LoVo (cell line): ENCODE measurements at regions not wholly inside any gene's neighbourhood (a gene's known extent, or its start where the extent isn't known, plus 50 kb on each side); places are given as distances from the start of the nearest gene placed in this dataset.
"Not testable (repeated sequence)": the region's sequence is repeated elsewhere in the genome, so short reads cannot be mapped to it uniquely, and the experiment has no call there.

Experiments
- DNase-seq: peaks from one replicate; pipeline ENCODE4 v3.0.0-alpha.2; 2016; ENCODE audit warnings: low spot score

DNA sequence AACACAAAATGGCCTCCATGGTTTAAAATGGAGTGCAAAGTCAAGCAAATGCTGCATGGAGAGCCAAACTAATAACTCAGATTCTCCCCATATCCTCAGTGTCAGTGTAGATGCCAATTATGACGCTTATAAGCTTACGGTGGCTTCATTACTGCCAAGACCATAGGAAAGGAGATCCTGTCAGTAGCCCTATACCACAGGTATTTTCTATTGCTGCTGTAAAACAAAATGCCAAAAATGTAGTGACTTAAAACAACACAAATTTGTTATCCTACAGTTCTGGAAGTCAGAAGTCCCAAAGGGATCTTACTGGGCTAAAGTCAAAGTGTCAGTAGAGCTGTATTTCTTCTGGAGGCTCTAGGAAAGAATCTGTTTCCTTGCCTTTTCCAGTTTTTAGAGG, 149.8 kb upstream of the GBE1 start:
- no peak for DNase-seq

DNA sequence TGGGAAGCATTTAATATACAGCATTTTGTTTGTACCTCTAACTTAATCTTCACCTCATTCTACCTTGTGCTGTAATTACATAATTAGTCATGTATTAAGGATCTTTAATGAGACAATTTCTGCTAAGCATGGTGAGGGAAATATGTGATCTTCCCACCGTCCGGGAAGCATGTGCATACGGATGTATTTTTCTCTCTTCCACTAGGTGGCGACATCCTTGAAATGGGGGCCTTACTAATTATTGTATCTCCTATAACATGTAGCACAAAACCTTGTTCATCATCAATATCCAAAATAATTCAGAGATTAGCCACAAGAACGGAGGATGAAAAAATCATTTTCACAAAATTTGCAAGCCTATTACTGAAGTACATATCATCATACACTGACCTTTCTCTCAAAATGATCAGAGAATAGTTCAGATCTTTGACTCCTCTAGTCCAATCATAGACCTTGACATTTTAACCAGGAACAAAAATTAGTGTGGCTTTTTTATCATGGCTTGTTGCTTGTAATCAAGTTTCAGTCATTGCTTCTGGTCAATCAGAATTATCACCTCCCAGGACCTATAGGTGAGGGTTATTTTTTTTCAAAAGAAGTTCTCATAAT, 148.9 kb upstream of the GBE1 start:
- peak; percentile 45 for DNase-seq

DNA sequence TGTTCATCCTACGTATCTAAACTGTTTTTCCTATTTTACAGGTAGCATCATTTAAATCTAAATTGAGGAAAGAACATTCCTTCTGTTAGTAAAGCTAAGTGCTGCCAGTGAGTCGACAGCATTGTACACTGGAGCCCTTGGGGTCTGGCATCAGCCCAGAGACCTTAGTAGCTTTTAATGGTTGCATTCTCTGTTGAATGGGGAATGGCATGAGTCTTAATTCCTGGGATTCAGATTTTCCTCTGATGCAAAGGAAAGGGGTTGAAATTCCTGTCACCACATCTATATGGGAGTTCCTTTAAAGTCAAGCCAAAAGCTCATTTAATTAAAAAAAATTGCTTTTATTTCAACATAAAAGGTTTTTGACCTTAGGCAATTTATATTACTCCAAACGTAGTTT, 148.4 kb upstream of the GBE1 start:
- DNase-seq = no peak

DNA sequence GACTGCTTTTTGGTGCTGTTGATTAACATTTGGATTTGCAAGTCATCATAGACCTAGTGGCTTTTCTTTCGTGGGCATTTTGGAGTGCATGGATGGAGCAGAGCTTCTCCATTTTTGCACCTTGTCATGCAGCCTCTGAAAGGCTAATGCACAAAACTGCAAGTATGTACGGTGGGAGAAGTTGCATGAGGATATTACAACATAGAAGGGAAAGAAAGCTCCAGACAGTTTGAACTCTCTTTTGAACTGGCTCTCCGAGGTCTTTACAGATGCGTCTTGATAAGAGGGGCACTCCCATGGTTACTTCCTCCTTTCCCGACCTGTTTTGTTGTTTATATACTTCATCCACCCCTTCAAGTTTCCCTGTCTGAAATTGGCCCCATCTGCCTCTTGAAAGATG, 147.1 kb upstream of the GBE1 start:
- DNase-seq = no peak

DNA sequence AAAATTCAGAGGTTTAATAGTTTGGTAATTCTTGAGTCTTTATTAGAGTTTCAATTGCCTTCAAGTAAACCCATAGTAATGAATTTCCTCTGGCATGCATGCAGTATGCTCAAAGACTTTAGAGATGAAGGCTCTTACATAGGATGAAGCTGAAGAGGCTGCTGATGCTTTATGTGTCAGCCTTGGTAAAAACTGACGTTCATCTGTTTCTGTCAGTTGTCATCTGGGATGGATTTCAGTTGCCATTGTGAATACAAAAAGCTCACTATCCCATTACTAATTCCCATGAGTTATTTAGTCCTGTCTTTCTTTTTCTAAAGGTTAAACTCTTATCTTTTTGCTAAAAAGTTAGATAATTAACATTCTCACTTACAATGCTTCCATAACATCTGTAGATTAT, 136.9 kb upstream of the GBE1 start:
- no peak for DNase-seq

DNA sequence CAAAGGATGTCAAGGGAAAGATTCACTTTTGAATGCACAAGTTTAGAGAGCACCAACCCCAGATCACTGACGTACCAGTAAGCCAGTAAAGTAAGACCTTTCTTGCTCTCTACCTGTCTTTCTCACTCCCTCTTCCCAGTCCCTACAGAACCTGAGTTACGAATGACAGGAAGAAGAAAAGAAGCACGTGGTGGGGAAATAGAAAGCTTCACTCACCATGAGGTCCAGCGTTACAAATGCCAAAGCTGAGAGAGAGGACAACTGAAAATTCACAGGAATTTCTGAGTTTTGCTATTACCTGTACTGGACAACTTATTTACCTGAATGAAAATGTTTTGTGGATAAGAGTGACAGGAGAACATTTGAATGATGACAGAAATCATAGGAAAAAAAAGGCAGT, 133.2 kb upstream of the GBE1 start:
- DNase-seq = no peak

DNA sequence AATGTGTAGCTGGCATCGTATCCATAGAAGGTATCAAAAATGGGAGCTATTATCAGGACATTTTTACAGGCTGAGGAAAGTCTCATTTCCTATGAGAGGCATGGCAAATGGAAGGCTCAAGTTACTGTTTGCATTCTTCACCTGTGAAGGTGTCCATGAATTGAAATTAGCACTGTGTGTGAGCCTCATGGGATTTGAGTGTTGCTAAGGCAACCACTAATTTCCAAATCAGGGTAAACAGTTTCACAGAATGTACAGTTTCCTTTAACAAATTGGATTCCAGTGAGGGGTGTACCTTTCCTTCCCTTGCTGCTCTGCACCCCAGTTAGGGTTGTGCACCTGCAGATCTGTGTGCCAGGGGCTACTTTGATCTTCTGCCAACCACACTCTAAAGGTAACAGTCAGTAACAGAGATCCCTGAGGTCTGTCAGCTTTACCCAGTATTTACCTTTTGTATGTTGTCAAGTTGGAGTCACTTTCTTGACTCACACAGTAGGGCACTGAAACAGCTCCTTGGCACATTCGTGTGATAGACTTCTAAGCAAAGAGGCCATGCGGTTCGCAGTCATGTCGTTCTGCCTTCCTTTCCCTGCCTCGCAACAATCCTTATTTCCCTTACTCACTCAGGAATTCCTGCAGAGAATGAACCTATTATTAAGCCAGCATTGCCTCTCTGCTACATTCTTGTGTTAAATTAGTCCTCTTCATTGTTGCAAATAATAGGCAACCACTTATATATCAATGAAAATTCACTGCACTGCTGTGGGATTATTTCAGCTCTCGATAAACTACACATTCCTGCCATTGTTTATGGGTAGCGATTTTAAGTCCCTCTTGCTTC, 129.8 kb upstream of the GBE1 start:
- DNase-seq = no peak

DNA sequence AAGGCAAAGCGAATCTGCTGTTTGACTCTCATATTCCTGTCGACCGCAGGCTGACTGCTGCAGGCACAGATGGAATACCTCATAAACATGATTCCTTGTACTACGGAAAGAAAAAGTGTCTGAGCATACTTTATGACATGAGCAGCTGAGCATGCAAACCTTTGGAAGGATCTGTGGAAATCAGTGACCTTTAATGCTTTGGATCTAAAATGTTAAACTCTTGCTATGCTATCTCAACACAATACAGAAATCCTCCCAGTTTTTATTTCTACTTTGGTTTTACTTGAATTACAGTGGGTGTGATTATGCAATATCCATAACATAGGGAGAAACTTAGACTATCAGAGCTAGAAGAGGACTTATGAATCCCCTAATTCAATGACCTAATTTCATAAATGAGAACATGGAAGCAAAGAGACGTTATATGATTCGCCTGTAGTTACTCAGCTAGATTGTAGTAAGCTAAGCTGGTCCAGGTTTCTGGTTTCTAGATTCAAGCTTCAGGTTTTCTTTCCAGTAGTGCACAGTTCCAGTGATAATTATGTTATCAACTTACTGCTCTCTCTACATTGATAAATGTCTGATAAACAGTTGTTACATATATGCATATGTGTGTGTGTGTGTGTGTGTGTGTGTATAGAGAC, 127.6 kb upstream of the GBE1 start:
- DNase-seq = no peak

DNA sequence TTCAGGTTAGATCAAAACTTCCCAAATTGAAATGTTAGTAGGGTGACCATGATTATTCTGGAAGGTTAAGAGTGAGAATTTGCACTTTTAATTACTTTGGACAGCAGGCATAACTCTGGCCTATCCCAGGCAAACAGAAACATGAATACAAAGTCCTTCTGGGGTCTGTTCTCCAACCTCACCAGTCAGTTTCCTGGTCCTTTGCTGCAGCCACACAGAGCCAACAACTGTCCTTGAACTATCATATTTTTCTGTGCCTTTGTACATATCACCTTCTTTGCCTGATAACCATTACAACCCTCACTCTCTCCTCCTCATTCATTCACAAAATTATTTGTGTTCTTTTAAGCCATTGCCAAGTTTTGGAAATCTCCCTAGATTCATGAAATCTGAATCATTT, 126.0 kb upstream of the GBE1 start:
- DNase-seq = no peak

DNA sequence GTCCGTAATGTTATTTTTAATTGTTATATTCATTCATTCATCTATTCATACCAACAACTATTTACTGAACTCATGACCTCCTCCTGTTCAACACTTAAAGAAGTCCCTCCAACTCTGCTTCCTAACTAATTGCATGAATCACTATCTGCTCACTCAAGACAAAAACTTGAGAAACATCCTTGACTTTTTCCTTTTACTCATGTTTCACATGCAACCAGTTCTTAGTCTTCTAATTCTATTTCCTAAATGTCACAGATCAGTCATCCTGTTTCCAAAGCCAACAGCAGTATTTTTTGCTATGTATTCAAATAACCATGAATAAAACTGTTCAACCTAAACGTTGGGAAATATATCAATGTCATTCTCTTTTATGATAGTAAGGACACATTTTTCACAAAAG, 124.6 kb upstream of the GBE1 start:
- DNase-seq = no peak

DNA sequence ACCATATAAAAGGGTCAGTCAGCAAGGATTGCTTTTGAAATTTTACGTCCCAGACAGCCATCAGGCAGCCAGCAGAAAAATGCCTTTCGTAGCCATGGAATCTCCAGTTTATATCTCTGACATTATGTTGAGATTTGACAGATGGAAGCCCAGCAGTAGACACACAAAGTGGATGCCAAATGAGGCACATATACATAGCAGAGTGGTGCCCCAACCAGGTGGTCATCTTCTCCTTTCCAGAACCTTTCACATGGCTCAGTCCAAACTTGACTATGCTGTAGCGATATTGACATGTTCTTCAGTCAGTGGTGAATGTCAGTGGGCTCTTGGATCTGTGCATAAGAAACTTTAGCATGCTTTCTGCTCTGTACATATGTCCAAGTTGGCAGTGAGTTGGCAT, 123.3 kb upstream of the GBE1 start:
- DNase-seq = no peak

DNA sequence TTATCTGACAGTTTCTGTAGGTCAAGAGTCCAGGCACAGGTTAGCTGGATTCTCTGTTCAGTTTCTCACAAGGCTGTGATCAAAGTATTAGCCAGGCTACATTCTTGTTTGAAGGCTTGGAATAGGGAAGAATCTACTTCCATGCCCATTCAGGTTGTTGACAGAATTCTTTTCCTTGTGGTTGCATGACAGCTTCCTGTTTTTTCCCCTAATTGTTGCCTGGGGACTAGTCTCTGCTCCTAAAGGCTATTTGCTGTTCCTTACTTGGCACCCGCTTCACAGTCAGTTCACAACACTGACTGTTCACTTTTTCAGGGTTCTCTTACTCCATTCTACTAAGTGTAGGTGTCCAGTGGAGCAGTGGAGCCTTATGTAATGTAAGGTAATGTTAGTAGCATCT, 115.4 kb upstream of the GBE1 start:
- no peak for DNase-seq

DNA sequence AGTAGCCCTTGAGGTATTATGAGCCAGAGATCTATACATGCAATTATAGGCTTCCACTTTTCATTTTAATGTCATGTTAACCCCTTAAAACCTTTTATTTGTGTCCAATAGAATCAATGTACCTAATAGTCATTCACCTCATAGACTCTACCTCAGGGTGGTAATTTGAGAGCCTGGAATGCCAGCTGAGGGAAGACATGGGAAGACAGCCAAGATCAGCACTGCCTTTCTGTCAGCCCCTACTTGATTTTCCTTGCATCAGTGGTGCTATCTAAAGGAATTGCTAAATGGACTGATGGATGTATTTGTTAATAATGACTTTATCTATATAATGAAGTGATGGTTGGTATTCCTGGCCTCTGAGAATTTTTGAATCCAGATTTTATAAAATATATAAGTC, 113.3 kb upstream of the GBE1 start:
- no peak for DNase-seq

DNA sequence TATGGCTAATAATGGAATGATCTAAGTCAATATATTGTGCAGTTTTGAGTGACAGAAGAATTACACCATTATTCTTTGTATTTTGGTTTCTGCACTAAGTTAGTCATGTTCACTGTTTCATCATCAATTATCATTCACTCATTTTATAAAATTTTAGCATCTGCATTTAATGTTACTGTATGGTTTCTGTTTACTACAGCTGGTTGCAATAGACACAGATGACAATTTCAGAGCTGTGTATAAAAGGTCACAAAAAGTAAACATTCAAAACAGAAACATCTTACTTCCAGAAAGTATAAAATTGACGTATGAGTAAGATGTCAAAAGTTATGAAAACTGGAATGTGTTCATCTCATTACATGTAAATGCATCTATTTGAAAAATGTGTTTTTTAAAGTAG, 111.1 kb upstream of the GBE1 start:
- no peak for DNase-seq

DNA sequence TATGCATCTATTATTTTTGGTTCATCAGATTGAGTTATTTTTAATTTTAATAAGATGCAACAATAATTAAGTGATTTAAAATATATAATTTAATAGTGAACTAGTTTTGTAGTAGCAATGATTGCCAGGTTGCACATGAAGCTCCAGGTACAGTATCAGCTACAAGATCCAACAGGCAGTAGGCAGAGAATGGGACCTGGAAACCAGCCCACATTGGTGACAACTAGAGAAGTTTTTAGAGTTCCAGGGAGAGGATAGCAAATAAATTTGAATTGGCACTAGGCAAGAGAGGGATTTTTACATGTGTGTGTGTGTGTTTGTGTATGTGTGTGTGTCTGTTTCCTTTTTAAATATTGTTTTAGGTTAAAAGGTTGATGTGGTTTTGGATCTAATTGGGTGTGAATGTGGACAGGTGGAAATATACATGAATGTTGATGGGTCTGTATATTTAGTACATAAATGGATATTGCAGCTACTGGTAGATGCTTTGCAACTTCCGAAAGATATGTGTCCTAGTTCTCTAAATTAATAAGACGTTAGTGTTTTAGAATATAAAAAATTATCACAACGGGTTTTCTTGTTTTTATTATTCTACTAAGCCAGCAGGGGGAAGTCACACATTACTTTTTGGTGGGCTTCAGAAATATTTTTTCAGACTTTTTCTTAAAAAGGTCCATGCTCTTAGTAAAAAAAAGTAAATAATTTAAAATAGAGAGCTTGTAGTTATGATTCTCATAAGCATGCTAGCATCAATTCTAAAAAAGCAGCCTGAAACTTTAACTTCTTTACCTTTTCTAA, 110.1 kb upstream of the GBE1 start:
- no peak for DNase-seq

DNA sequence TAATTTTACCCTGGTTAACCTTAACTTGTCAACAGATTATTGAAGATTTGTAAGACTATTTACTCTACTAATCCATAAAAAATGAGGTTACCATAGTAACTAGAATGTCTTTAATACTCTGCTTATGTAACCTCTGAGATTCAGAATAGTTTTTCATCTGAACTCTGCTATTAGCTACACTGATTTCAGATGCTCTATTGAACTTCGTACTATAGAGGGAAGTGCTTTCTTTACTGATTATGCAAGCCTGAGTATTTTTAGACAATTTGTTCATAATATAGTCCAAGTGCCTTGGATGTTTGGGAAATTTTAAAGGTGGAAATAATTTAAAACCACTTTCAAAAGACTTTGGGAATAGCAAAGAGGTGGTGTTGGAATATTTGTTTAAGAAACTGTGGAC, 107.9 kb upstream of the GBE1 start:
- no peak for DNase-seq

DNA sequence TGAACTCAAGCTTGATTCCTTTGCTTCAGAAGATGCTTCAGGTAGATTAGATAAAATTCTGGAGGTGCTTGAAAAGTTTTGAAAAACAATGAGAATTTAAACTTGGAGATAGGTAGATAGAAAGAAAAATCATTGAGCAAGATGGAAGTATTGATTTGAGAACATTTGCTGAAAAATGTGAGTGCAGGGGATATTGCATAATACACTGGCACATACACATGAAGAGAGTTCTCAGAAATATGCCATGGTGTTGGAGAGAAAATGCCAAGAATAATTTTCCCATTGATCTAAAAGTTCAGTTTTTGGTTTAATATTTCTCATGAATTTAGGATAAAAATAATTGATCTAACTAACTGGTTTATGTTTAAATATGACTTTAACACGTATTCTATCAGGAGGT, 107.2 kb upstream of the GBE1 start:
- DNase-seq = no peak

DNA sequence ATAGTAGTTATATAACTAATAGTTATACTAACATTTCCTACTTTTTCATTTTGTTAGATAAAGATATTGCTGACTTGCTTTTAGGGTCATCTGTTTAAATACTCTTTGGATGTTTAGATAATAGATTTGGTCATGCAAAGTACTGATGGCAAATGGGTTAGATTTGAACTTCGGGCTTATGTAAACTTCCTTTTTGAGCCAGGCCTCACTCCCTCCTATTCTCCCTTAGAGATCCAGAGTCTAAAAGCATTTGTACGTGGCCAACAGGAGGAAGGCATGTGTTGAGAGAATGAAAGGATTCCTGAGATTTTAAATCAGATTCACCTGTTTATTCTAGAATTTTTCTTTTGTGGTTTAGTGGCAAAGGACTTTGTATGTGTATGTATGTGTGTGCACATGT, 106.4 kb upstream of the GBE1 start:
- no peak for DNase-seq

DNA sequence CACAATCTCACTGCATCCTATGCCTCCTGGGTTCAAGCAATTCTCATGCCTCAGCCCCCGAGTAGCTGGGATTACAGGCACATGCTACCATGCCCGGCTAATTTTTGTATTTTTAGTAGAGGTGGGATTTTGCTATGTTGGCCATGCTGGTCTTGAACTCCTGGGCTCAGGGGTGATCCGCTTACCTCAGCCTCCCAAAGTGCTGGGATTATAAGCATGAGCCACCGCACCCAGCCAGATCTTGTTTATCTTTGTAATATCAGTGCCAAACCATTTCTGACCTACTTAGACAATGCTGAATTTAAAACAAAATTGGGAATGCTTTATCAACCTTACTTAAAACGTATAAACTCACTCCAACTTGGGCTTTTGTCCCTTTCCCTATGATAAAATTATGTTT, 103.7 kb upstream of the GBE1 start:
- DNase-seq = not testable (repeated sequence)

DNA sequence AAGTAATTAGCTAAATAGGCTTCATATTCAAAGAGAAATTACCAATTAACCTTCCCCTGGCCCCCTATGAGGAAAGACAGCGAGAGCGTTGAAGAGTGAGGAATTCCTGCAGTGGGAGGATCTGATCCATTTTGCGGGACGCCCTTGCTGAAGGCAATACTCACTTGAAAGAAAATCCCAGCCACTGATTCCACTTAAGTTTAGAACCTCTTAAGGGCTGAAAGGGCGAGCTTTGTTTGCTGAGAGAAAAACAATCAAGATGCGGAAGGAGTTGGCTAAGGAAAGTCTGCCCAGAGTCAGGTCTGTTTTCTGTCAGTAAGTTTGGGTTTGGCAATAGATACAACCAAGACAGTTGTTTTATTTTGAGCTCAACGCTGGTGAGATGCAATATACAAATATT, 102.8 kb upstream of the GBE1 start:
- no peak for DNase-seq

DNA sequence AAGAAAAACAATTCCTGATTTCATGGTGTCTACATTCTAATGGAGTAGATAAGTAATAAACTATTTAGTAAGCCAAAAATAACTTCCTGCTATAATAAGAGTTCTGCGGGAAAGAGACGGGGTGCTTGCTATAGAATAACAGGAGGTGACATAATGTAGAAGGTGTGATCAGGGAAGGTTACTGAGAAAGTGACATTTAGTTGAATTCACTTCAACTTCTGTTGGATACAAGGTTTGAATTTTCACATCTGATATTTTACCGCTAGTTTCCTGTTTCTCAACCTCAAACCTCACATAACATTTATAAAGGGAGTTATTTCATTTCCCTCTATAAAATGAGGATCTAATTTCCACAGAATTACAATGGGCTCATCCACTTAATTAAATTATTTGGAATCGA, 102.3 kb upstream of the GBE1 start:
- no peak for DNase-seq

DNA sequence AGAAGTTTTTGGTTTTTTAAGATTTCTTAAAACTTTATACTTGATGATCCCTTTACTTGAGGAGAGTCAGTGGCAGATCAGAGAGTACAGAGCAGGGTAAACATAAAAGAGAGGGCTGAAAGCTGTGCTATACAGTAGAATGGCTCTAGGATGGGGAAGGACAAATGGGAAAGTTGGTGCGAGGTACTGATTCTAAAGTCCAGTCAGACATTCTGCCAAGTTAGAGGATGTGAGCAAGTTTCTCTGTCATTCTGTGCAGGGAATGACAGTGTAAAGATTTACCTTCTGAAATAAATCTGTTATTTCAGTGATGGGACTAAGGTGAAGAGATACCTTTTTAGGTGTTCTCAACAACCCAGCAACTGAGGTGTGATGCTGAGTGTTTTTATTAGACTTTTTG, 100.1 kb upstream of the GBE1 start:
- no peak for DNase-seq

DNA sequence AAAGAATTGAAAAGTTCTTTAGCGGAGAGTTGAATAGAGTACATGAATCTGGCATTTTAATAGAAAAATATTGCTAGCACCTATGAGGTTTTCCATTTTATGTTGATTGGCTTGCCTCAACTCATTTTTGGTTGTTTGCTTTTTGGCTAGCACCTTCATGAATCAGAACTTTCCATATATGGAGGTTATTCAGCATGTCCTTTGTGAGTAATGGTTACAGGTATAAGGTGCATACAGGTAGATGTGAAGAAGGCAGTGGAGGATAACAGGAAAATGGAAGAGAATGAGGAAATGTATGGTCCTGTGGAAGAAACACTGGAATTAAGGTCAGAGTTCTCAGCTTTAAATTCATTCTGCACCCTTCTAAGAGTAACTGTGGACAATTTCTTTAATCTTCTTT, 98.1 kb upstream of the GBE1 start:
- DNase-seq = no peak
